A673 (cell line): ENCODE measurements at regions not wholly inside any gene's neighbourhood (a gene's known extent, or its start where the extent isn't known, plus 50 kb on each side); places are given as distances from the start of the nearest gene placed in this dataset.

Experiments used
- CTCF ChIP-seq: fragments of 300-800, 200-600 bp; sonication (generic); conservative IDR thresholded peaks from 2 replicates; pipeline ENCODE4 v1.5.1; 2017; ENCODE audit warnings: low read depth, mild to moderate bottlenecking, antibody characterized with exemption, low read length, moderate library complexity, mixed read lengths
- EZH2 ChIP-seq: fragments of 200-600 bp; sonication (generic); IDR thresholded peaks from 2 replicates; pipeline ENCODE4 v1.6.1; 2017; ENCODE audit warnings: borderline replicate concordance, low read depth, mild to moderate bottlenecking, mixed read lengths, antibody characterized with exemption, low read length; ENCODE audit not compliant: poor library complexity, severe bottlenecking

GRCh38 chr9:135012166-135012565, 75.3 kb upstream of the OLFM1 start:
- no peak for TF ChIP-seq CTCF
- no peak for TF ChIP-seq EZH2
